ENCODE measurements at regions not wholly inside any gene's neighbourhood (a gene's known extent, or its start where the extent isn't known, plus 50 kb on each side); places are given as distances from the start of the nearest gene placed in this dataset.
A peak's percentile ranks its signal among the peaks of the same experiment; 100 is the strongest.

DNA sequence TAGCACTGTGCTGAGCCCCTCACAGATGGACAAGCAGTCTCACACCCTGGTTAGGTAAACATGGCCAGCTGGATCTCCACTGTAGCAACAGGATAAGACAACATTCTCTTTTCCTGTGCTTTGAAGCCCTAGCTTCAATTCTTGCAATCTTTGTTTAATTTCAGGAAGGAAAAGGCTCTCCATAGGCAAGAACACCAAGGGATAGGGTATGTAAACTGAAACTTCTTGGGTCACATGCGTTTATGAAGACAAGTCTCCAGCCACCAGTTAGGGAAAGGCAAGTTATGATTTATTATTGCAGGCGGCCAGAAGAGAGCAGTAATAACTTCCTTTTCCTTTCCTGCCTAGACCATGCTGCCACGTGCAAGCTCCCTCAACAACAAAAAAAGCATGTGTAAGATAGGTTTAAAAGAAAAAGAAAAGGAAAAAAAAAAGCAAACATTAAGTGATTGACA lies 50.1 kb upstream of the POU5F2 start (continued):
- TF ChIP-seq ZNF510 (CRISPR knock-in tag; IDR thresholded peaks at IDR 0.05; ENCODE audit: low read depth) (no peak), ZNF296 (CRISPR knock-in tag; conservative IDR thresholded peaks at IDR 0.05) (no peak), TFAP4 (IDR thresholded peaks at IDR 0.05; ENCODE audit: borderline replicate concordance, low read depth) (peak; percentile 67; the same call in 1 of the 2 replicates), ZFP36 (IDR thresholded peaks at IDR 0.05; ENCODE audit: borderline replicate concordance, low read depth, low read length, partially characterized antibody) (no peak), HIC2 (CRISPR knock-in tag; IDR thresholded peaks at IDR 0.05; ENCODE audit: low read depth) (no peak), FOXK1 (CRISPR knock-in tag; IDR thresholded peaks at IDR 0.05; ENCODE audit: borderline replicate concordance, low read depth) (no peak), PRMT3 (CRISPR knock-in tag; IDR thresholded peaks at IDR 0.05; ENCODE audit: borderline replicate concordance, low read depth) (no peak), MAFK (conservative IDR thresholded peaks at IDR 0.05 in 1 of 2, IDR thresholded peaks at IDR 0.05 in 1 of 2; ENCODE audit: low read length in 2 of 2) (no peak), MTF1 (CRISPR knock-in tag; IDR thresholded peaks at IDR 0.05) (no peak), ZNF674 (CRISPR knock-in tag; IDR thresholded peaks at IDR 0.05; ENCODE audit: low read depth) (no peak), ZSCAN9 (CRISPR knock-in tag; IDR thresholded peaks at IDR 0.05; ENCODE audit: borderline replicate concordance) (no peak), ZSCAN20 (CRISPR knock-in tag; IDR thresholded peaks at IDR 0.05; ENCODE audit: borderline replicate concordance) (no peak), BCL3 (CRISPR knock-in tag; IDR thresholded peaks at IDR 0.05) (no peak), HCFC1 (IDR thresholded peaks at IDR 0.05; ENCODE audit: low read depth, low read length) (no peak), ZNF598 (CRISPR knock-in tag; IDR thresholded peaks at IDR 0.05; ENCODE audit: borderline replicate concordance) (no peak)
- TF ChIP-seq, protein P1, sequence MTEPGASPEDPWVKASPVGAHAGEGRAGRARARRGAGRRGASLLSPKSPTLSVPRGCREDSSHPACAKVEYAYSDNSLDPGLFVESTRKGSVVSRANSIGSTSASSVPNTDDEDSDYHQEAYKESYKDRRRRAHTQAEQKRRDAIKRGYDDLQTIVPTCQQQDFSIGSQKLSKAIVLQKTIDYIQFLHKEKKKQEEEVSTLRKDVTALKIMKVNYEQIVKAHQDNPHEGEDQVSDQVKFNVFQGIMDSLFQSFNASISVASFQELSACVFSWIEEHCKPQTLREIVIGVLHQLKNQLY (CRISPR knock-in tag; IDR thresholded peaks at IDR 0.05), result no peak
- TF ChIP-seq, protein P2, sequence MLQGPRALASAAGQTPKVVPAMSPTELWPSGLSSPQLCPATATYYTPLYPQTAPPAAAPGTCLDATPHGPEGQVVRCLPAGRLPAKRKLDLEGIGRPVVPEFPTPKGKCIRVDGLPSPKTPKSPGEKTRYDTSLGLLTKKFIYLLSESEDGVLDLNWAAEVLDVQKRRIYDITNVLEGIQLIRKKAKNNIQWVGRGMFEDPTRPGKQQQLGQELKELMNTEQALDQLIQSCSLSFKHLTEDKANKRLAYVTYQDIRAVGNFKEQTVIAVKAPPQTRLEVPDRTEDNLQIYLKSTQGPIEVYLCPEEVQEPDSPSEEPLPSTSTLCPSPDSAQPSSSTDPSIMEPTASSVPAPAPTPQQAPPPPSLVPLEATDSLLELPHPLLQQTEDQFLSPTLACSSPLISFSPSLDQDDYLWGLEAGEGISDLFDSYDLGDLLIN (CRISPR knock-in tag; IDR thresholded peaks at IDR 0.05; ENCODE audit: borderline replicate concordance), result no peak
- TF ChIP-seq, protein P3, sequence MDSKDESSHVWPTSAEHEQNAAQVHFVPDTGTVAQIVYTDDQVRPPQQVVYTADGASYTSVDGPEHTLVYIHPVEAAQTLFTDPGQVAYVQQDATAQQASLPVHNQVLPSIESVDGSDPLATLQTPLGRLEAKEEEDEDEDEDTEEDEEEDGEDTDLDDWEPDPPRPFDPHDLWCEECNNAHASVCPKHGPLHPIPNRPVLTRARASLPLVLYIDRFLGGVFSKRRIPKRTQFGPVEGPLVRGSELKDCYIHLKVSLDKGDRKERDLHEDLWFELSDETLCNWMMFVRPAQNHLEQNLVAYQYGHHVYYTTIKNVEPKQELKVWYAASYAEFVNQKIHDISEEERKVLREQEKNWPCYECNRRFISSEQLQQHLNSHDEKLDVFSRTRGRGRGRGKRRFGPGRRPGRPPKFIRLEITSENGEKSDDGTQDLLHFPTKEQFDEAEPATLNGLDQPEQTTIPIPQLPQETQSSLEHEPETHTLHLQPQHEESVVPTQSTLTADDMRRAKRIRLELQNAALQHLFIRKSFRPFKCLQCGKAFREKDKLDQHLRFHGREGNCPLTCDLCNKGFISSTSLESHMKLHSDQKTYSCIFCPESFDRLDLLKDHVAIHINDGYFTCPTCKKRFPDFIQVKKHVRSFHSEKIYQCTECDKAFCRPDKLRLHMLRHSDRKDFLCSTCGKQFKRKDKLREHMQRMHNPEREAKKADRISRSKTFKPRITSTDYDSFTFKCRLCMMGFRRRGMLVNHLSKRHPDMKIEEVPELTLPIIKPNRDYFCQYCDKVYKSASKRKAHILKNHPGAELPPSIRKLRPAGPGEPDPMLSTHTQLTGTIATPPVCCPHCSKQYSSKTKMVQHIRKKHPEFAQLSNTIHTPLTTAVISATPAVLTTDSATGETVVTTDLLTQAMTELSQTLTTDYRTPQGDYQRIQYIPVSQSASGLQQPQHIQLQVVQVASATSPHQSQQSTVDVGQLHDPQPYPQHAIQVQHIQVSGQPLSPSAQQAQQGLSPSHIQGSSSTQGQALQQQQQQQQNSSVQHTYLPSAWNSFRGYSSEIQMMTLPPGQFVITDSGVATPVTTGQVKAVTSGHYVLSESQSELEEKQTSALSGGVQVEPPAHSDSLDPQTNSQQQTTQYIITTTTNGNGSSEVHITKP (CRISPR knock-in tag; IDR thresholded peaks at IDR 0.05; ENCODE audit: low read depth), result no peak
- TF ChIP-seq, protein P4, sequence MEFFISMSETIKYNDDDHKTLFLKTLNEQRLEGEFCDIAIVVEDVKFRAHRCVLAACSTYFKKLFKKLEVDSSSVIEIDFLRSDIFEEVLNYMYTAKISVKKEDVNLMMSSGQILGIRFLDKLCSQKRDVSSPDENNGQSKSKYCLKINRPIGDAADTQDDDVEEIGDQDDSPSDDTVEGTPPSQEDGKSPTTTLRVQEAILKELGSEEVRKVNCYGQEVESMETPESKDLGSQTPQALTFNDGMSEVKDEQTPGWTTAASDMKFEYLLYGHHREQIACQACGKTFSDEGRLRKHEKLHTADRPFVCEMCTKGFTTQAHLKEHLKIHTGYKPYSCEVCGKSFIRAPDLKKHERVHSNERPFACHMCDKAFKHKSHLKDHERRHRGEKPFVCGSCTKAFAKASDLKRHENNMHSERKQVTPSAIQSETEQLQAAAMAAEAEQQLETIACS (CRISPR knock-in tag; IDR thresholded peaks at IDR 0.05), result no peak

Measured in HepG2 (cell line).